DOHH2 (cell line): ENCODE measurements at regions not wholly inside any gene's neighbourhood (a gene's known extent, or its start where the extent isn't known, plus 50 kb on each side); places are given as distances from the start of the nearest gene placed in this dataset.

ENCODE experiments used
- H3F3A ChIP-seq: fragments of 200-600 bp; sonication (generic), shearing (Covaris generic); 2 replicates; pipeline ENCODE4 v1.6.0; 2016; ENCODE audit warnings: antibody characterized with exemption, mild to moderate bottlenecking; ENCODE audit not compliant: control insufficient read depth, insufficient read depth
- H3K27ac ChIP-seq: fragments of 200-600 bp; sonication (generic); 2 replicates; pipeline ENCODE4 v1.5.1; 2014; ENCODE audit warnings: low read depth, mild to moderate bottlenecking, low read length, moderate library complexity
- H3K27me3 ChIP-seq: fragments of 200-600 bp; sonication (generic); 2 replicates; pipeline ENCODE4 v1.6.1; 2014; ENCODE audit warnings: mild to moderate bottlenecking, low read length, mixed read lengths; ENCODE audit not compliant: control insufficient read depth
- H3K36me3 ChIP-seq: fragments of 200-600 bp; sonication (generic); 2 replicates; pipeline ENCODE4 v1.6.1; 2014; ENCODE audit warnings: mild to moderate bottlenecking, low read length, moderate library complexity, mixed read lengths; ENCODE audit not compliant: control insufficient read depth
- H3K4me1 ChIP-seq: fragments of 200-600 bp; sonication (generic); 2 replicates; pipeline ENCODE4 v1.6.1; 2014; ENCODE audit warnings: mild to moderate bottlenecking, low read length, mixed read lengths; ENCODE audit not compliant: control insufficient read depth
- H3K4me2 ChIP-seq: fragments of 200-600 bp; sonication (generic); 2 replicates; pipeline ENCODE4 v1.6.0; 2014; ENCODE audit warnings: mild to moderate bottlenecking, low read length, moderate library complexity
- H3K4me3 ChIP-seq: fragments of 200-600 bp; sonication (generic); 2 replicates; pipeline ENCODE4 v1.5.1; 2014; ENCODE audit warnings: mild to moderate bottlenecking, low read length, mixed read lengths
- H3K79me2 ChIP-seq: fragments of 200-600 bp; sonication (generic); 2 replicates; pipeline ENCODE4 v1.6.1; 2014; ENCODE audit warnings: mild to moderate bottlenecking, low read length, mixed read lengths; ENCODE audit not compliant: control insufficient read depth
- H3K9me2 ChIP-seq: fragments of 200-600 bp; sonication (generic); replicated peaks from 2 replicates; pipeline ENCODE4 v1.6.1; 2014; ENCODE audit warnings: mild to moderate bottlenecking, low read length, mixed read lengths; ENCODE audit not compliant: control insufficient read depth
- H3K9me3 ChIP-seq: fragments of 200-600 bp; sonication (generic); 2 replicates; pipeline ENCODE4 v1.6.1; 2014; ENCODE audit warnings: antibody characterized with exemption, low read length, mixed read lengths; ENCODE audit not compliant: control insufficient read depth, insufficient read depth
- H4K20me1 ChIP-seq: fragments of 200-600 bp; sonication (generic); 2 replicates; pipeline ENCODE4 v1.6.0; 2014; ENCODE audit warnings: low read depth, mild to moderate bottlenecking, antibody characterized with exemption, low read length, moderate library complexity; ENCODE audit not compliant: control insufficient read depth, insufficient read depth
- CTCF ChIP-seq: fragments of 200-600 bp; sonication (generic); IDR thresholded peaks from one replicate; pipeline ENCODE4 v1.5.1; 2014; ENCODE audit warnings: antibody characterized with exemption, mild to moderate bottlenecking, low read depth, low read length; ENCODE audit not compliant: poor library complexity, severe bottlenecking
- EZH2phosphoT487 ChIP-seq: fragments of 200-600 bp; sonication (generic); IDR thresholded peaks from 2 replicates; pipeline ENCODE4 v1.6.1; 2017; ENCODE audit warnings: borderline replicate concordance, mild to moderate bottlenecking, antibody characterized with exemption, low read length, moderate library complexity, mixed read lengths

GRCh38 chr4:26106776-26107175 lies 192.8 kb downstream of the SMIM20 start:
- no peaks in the 10 kb centered on the region for H3K36me3 ChIP-seq
- no peaks in the 10 kb centered on the region; the same call in 1 of the 2 replicates for H3K27me3 ChIP-seq
- peaks cover 2% of the 10 kb centered on the region; the same call in 1 of the 2 replicates for H3K9me3 ChIP-seq
- H3K4me1 ChIP-seq: no peaks in the 10 kb centered on the region
- H3F3A ChIP-seq: no peaks in the 10 kb centered on the region
- TF ChIP-seq CTCF (no peak), EZH2phosphoT487 (no peak)
- no peaks in the 10 kb centered on the region for H3K79me2 ChIP-seq
- no peak overlapping the region for H3K4me2 ChIP-seq
- no peaks in the 10 kb centered on the region for H4K20me1 ChIP-seq
- no peak overlapping the region for H3K27ac ChIP-seq
- no peaks in the 10 kb centered on the region for H3K9me2 ChIP-seq
- H3K4me3 ChIP-seq: no peak overlapping the region

GRCh38 chr4:26108054-26108453 lies 194.0 kb downstream of the SMIM20 start:
- H3K4me3 ChIP-seq: no peak overlapping the region
- no peak overlapping the region for H3K4me2 ChIP-seq
- no peaks in the 10 kb centered on the region for H3K9me2 ChIP-seq
- no peaks in the 10 kb centered on the region for H4K20me1 ChIP-seq
- H3K36me3 ChIP-seq: no peaks in the 10 kb centered on the region
- TF ChIP-seq CTCF (no peak), EZH2phosphoT487 (no peak)
- no peak overlapping the region for H3K27ac ChIP-seq
- peaks cover 5% of the 10 kb centered on the region for H3K9me3 ChIP-seq
- no peaks in the 10 kb centered on the region for H3K4me1 ChIP-seq
- no peaks in the 10 kb centered on the region for H3K79me2 ChIP-seq
- H3K27me3 ChIP-seq: no peaks in the 10 kb centered on the region; the same call in 1 of the 2 replicates
- H3F3A ChIP-seq: no peaks in the 10 kb centered on the region

GRCh38 chr4:26110493-26110892 lies 196.5 kb downstream of the SMIM20 start:
- no peaks in the 10 kb centered on the region for H3K4me1 ChIP-seq
- no peak for TF ChIP-seq EZH2phosphoT487
- no peak for TF ChIP-seq CTCF

More at GRCh38 chr4:26110493-26110892, 196.5 kb downstream of the SMIM20 start:
- no peaks in the 10 kb centered on the region for H3K36me3 ChIP-seq
- peaks cover 10% of the 10 kb centered on the region for H3K9me3 ChIP-seq
- H4K20me1 ChIP-seq: no peaks in the 10 kb centered on the region
- H3K27me3 ChIP-seq: no peaks in the 10 kb centered on the region
- H3K79me2 ChIP-seq: no peaks in the 10 kb centered on the region
- H3K4me2 ChIP-seq: no peak overlapping the region
- H3K27ac ChIP-seq: no peak overlapping the region
- H3K9me2 ChIP-seq: no peaks in the 10 kb centered on the region
- no peak overlapping the region for H3K4me3 ChIP-seq
- no peaks in the 10 kb centered on the region for H3F3A ChIP-seq
